Skeletal muscle cell (primary cell): ENCODE measurements at regions not wholly inside any gene's neighbourhood (a gene's known extent, or its start where the extent isn't known, plus 50 kb on each side); places are given as distances from the start of the nearest gene placed in this dataset.
"Not testable (repeated sequence)": the region's sequence is repeated elsewhere in the genome, so short reads cannot be mapped to it uniquely, and the experiment has no call there.

ENCODE experiments used
- DNase-seq: peaks from one replicate; pipeline ENCODE4 v3.0.0-alpha.2; 2010; ENCODE audit warnings: low read depth
- H3K4me3 ChIP-seq: 2 replicates; pipeline ENCODE4 v1.5.1; 2011; ENCODE audit warnings: low read depth, mild to moderate bottlenecking, control low read depth, low read length, moderate library complexity

- no peak overlapping the region for H3K4me3 ChIP-seq
- DNase-seq, result peak; percentile 64
Measured at GRCh38 chr9:16289639-16290038, 580.8 kb downstream of the BNC2 start.

- no peak overlapping the region for H3K4me3 ChIP-seq
- DNase-seq, result no peak
Measured at GRCh38 chr9:16290169-16290568, 580.3 kb downstream of the BNC2 start.

- H3K4me3 ChIP-seq, result no peak overlapping the region
- DNase-seq, result no peak
Measured at GRCh38 chr9:16291921-16292320, 578.5 kb downstream of the BNC2 start.

- no peak for DNase-seq
Measured at GRCh38 chr9:16293610-16294009, 576.9 kb downstream of the BNC2 start.

GRCh38 chr9:16294133-16294770 lies 576.2 kb downstream of the BNC2 start:
- no peak for DNase-seq
- H3K4me3 ChIP-seq, result no peak overlapping the region

More at GRCh38 chr9:16293610-16294009, 576.9 kb downstream of the BNC2 start:
- no peak overlapping the region for H3K4me3 ChIP-seq

- not testable (repeated sequence) for H3K4me3 ChIP-seq, DNase-seq
Measured at GRCh38 chr9:16294940-16295339, 575.5 kb downstream of the BNC2 start.

GRCh38 chr9:16299368-16299767 lies 571.1 kb downstream of the BNC2 start:
- DNase-seq, H3K4me3 ChIP-seq: not testable (repeated sequence)

GRCh38 chr9:16303506-16303905 lies 567.0 kb downstream of the BNC2 start:
- no peak overlapping the region for H3K4me3 ChIP-seq
- DNase-seq, result no peak

GRCh38 chr9:16304301-16304700 lies 566.2 kb downstream of the BNC2 start:
- no peak overlapping the region for H3K4me3 ChIP-seq
- DNase-seq, result no peak

GRCh38 chr9:16306586-16306985 lies 563.9 kb downstream of the BNC2 start:
- no peak overlapping the region for H3K4me3 ChIP-seq
- no peak for DNase-seq

GRCh38 chr9:16307626-16308195 lies 562.8 kb downstream of the BNC2 start:
- DNase-seq, result no peak
- no peak overlapping the region for H3K4me3 ChIP-seq

- no peak overlapping the region for H3K4me3 ChIP-seq
- DNase-seq, result no peak
Measured at GRCh38 chr9:16308645-16309044, 561.8 kb downstream of the BNC2 start.

- H3K4me3 ChIP-seq, result no peak overlapping the region
- no peak for DNase-seq
Measured at GRCh38 chr9:16309082-16309468, 561.4 kb downstream of the BNC2 start.

- no peak overlapping the region for H3K4me3 ChIP-seq
- peak; percentile 16 for DNase-seq
Measured at GRCh38 chr9:16309469-16310271, 560.8 kb downstream of the BNC2 start.

GRCh38 chr9:16310278-16311110 lies 560.0 kb downstream of the BNC2 start:
- no peak for DNase-seq
- no peak overlapping the region for H3K4me3 ChIP-seq

GRCh38 chr9:16312116-16312515 lies 558.4 kb downstream of the BNC2 start:
- H3K4me3 ChIP-seq, result no peak overlapping the region
- DNase-seq, result no peak

GRCh38 chr9:16312962-16313546 lies 557.4 kb downstream of the BNC2 start:
- DNase-seq, result no peak
- no peak overlapping the region for H3K4me3 ChIP-seq

GRCh38 chr9:16314476-16314875 lies 556.0 kb downstream of the BNC2 start:
- no peak overlapping the region for H3K4me3 ChIP-seq
- DNase-seq, result no peak

GRCh38 chr9:16315720-16316119 lies 554.8 kb downstream of the BNC2 start:
- no peak overlapping the region for H3K4me3 ChIP-seq
- DNase-seq, result peak; percentile 28
